ENCODE measurements at regions not wholly inside any gene's neighbourhood (a gene's known extent, or its start where the extent isn't known, plus 50 kb on each side); places are given as distances from the start of the nearest gene placed in this dataset.

DNA sequence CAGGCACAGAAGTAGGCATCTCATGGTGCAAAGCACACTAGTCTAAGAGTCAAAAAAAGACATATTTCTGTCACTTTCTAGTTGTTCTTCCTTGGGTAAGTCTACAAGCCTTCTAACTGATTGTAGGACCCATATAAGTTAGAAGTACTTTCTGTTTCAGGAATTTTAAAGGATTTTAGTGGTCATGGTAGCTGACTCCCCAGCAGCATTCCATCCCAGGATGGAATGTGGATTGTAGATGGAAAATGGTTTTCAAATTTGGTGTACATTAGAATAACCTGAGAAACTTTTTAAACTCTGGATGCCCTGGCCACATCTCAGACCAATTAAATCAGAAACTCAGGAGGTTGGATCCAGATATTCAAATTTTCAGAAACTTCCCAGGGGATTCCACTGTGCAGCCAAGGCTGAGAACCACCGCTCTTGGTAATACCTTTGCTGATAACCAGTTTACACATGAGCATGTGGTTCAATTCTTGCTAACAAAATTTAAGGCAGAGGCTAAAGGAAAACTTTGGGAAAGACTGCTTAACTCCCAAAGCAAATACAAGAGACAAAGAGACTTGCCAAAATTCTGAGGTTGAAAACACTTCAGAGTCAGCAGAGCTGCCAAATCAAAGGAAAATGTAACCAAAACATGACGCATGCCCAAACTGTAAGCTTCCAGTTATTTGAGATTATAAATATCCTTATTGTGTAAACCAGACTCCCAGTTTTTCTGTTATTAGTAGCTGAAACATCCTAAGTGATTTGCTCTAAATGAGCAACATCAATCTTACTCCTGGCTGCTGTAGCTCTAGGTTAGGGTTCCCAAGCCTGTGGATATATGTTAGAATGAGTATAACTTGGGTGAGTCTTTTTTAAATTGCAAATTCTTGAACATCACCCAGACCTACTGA lies 145.4 kb upstream of the MTAP start (continued):
- no peak for TF ChIP-seq ADNP (CRISPR knock-in tag; IDR thresholded peaks at IDR 0.05)
- no peak for TF ChIP-seq ZNF296 (CRISPR knock-in tag; conservative IDR thresholded peaks at IDR 0.05)

DNA sequence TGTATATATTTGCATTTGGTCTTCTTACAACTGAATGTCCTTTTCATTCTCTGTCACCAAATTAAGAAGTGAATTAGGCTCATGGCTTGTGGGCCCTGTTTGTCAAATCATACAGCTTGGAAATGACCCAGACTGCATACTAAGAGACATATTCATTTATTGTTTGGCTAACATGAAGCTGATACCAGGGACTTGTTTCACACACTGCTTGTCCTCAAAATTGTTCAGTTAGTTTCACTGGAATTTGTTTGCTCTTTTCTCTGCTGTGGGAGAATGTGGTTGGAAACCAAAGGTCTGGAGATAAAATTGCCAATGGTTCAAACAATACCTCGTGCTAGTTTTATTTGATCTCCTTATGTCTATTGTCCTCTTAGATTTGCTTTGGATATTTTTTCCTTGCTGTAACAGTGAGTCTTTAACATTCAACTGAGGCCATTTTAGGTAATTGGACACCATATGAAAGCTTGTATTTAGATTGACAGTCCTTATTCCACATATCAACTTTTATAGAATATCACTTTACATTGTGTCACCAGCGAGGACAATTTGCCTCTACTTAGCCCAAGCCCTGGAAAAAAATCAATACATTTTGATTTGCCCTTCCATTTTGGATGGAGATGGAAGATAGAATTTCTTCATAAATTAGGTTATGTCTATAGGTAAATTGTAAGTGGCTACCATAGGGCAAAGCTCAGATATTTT lies 144.3 kb upstream of the MTAP start:
- Histone ChIP-seq H2AFZ (ENCODE audit: low read length) (no peak overlapping the region), H3K27me3 (ENCODE audit: control insufficient read depth in 1 of 2, insufficient read depth in 2 of 2, low read length in 2 of 2) (no peaks in the 10 kb centered on the region), H4K20me1 (ENCODE audit: insufficient read depth, low read length) (no peaks in the 10 kb centered on the region), H3K36me3 (replicated peaks in 1 of 2; ENCODE audit: control insufficient read depth in 1 of 2, insufficient read depth in 2 of 2, low read length in 2 of 2) (no peaks in the 10 kb centered on the region), H3K27ac (ENCODE audit: extremely low read length, insufficient read depth, low read length) (no peak overlapping the region), H3K4me1 (ENCODE audit: insufficient read depth, low read length) (no peaks in the 10 kb centered on the region), H3K79me2 (ENCODE audit: insufficient read depth, low read length) (no peaks in the 10 kb centered on the region), H3K9me3 (ENCODE audit: low read length) (no peaks in the 10 kb centered on the region), H3K4me3 (replicated peaks in 1 of 3; ENCODE audit: insufficient read depth in 1 of 3, low read depth in 2 of 3, low read length in 3 of 3) (no peak overlapping the region), H3K4me2 (ENCODE audit: low read depth, low read length) (no peak overlapping the region), H3K9ac (ENCODE audit: insufficient read depth, low read depth, low read length) (no peak overlapping the region)
- 1% methylated on average over 2 of the region's 2 CpGs for WGBS (ENCODE audit: low lambda C conversion rate)
- DNase-seq (ENCODE audit: low spot score): no peak
- ChIA-PET CTCF (ENCODE audit: low intra/inter-chr PET ratio, low total read pairs) (no interaction called here), POLR2A (no interaction called here)
- BruUV-seq (replicated peaks): no TSS peak
- intact Hi-C loops (cut with micrococcal nuclease; ENCODE audit: unreplicated experiment): no loop called here
- in situ Hi-C loops (cut with HindIII; ENCODE audit: extremely low pct_ligation_motif_present, low pct_unique_long_range_greater_than_20kb): no loop called here
- no peak for ATAC-seq
- FAIRE-seq: no peak
- TF ChIP-seq ZNF674 (CRISPR knock-in tag; IDR thresholded peaks at IDR 0.05; ENCODE audit: low read depth) (no peak), MAF1 (CRISPR knock-in tag; IDR thresholded peaks at IDR 0.05; ENCODE audit: borderline replicate concordance) (no peak), ZNF773 (CRISPR knock-in tag; IDR thresholded peaks at IDR 0.05; ENCODE audit: borderline replicate concordance) (no peak), ZNF577 (CRISPR knock-in tag; IDR thresholded peaks at IDR 0.05; ENCODE audit: borderline replicate concordance, low read depth) (no peak), NCOA2 (CRISPR knock-in tag; IDR thresholded peaks at IDR 0.05) (no peak), GABPA (IDR thresholded peaks at IDR 0.05; ENCODE audit: low read depth, low read length) (no peak), GABPA (CRISPR knock-in tag; IDR thresholded peaks at IDR 0.05; ENCODE audit: low read depth) (no peak), SIN3B (IDR thresholded peaks at IDR 0.05; ENCODE audit: low read length) (no peak), ZNF547 (CRISPR knock-in tag; IDR thresholded peaks at IDR 0.05) (no peak), CHD4 (IDR thresholded peaks at IDR 0.05; ENCODE audit: borderline replicate concordance, low read length) (no peak)
- TF ChIP-seq, protein P1, sequence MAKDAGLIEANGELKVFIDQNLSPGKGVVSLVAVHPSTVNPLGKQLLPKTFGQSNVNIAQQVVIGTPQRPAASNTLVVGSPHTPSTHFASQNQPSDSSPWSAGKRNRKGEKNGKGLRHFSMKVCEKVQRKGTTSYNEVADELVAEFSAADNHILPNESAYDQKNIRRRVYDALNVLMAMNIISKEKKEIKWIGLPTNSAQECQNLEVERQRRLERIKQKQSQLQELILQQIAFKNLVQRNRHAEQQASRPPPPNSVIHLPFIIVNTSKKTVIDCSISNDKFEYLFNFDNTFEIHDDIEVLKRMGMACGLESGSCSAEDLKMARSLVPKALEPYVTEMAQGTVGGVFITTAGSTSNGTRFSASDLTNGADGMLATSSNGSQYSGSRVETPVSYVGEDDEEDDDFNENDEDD (CRISPR knock-in tag; IDR thresholded peaks at IDR 0.05; ENCODE audit: borderline replicate concordance): no peak
- TF ChIP-seq, protein P2, sequence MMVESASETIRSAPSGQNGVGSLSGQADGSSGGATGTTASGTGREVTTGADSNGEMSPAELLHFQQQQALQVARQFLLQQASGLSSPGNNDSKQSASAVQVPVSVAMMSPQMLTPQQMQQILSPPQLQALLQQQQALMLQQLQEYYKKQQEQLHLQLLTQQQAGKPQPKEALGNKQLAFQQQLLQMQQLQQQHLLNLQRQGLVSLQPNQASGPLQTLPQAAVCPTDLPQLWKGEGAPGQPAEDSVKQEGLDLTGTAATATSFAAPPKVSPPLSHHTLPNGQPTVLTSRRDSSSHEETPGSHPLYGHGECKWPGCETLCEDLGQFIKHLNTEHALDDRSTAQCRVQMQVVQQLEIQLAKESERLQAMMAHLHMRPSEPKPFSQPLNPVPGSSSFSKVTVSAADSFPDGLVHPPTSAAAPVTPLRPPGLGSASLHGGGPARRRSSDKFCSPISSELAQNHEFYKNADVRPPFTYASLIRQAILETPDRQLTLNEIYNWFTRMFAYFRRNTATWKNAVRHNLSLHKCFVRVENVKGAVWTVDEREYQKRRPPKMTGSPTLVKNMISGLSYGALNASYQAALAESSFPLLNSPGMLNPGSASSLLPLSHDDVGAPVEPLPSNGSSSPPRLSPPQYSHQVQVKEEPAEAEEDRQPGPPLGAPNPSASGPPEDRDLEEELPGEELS (CRISPR knock-in tag; IDR thresholded peaks at IDR 0.05): no peak
- TF ChIP-seq, protein P3, sequence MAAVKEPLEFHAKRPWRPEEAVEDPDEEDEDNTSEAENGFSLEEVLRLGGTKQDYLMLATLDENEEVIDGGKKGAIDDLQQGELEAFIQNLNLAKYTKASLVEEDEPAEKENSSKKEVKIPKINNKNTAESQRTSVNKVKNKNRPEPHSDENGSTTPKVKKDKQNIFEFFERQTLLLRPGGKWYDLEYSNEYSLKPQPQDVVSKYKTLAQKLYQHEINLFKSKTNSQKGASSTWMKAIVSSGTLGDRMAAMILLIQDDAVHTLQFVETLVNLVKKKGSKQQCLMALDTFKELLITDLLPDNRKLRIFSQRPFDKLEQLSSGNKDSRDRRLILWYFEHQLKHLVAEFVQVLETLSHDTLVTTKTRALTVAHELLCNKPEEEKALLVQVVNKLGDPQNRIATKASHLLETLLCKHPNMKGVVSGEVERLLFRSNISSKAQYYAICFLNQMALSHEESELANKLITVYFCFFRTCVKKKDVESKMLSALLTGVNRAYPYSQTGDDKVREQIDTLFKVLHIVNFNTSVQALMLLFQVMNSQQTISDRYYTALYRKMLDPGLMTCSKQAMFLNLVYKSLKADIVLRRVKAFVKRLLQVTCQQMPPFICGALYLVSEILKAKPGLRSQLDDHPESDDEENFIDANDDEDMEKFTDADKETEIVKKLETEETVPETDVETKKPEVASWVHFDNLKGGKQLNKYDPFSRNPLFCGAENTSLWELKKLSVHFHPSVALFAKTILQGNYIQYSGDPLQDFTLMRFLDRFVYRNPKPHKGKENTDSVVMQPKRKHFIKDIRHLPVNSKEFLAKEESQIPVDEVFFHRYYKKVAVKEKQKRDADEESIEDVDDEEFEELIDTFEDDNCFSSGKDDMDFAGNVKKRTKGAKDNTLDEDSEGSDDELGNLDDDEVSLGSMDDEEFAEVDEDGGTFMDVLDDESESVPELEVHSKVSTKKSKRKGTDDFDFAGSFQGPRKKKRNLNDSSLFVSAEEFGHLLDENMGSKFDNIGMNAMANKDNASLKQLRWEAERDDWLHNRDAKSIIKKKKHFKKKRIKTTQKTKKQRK (IDR thresholded peaks at IDR 0.05; ENCODE audit: low read length): no peak

Measured in HepG2 (cell line).